GM12878 (cell line): ENCODE measurements at regions not wholly inside any gene's neighbourhood (a gene's known extent, or its start where the extent isn't known, plus 50 kb on each side); places are given as distances from the start of the nearest gene placed in this dataset.

Experiments used
- ATAC-seq: fragments of 200-7000 bp; cut with Tn5 transposase; 3 replicates; pipeline ENCODE4 v1.9.1; 2020; ENCODE audit warnings: mild to moderate bottlenecking, moderate library complexity
- BruUV-seq: library from RNA; stranded (reverse); fragments of 400-500 nt; replicated peaks from 2 replicates; lab custom pipeline; 2021; lab: Mats Ljungman, UMichigan
- CTCF ChIA-PET: fragments of 300-600 bp; sonication (Branson Sonifier 250); formaldehyde crosslinking; extraction: SDS; loops from one replicate; lab custom pipeline; 2021; ENCODE audit warnings: inconsistent platforms; lab: Yijun Ruan, JAX
- POLR2A ChIA-PET: fragments of 350-600 bp; formaldehyde crosslinking; extraction: SDS; loops from one replicate; lab custom pipeline; 2021; ENCODE audit warnings: inconsistent platforms; lab: Charles Lee
- RAD21 ChIA-PET: fragments of 300-600 bp; sonication (Branson Sonifier 250); formaldehyde crosslinking; loops from one replicate; lab custom pipeline; 2023; ENCODE audit warnings: antibody characterized with exemption; ENCODE audit not compliant: unreplicated experiment; lab: Charles Lee
- SMC1A ChIA-PET: fragments of 300-600 bp; sonication (Branson Sonifier 250); formaldehyde crosslinking; loops from one replicate; lab custom pipeline; 2023; ENCODE audit not compliant: unreplicated experiment, uncharacterized antibody; lab: Charles Lee
- DNase-seq: peaks from one replicate; pipeline ENCODE4 v3.0.0-alpha.2; 2011; ENCODE audit warnings: low read depth, low spot score
- FAIRE-seq: peaks from 3 replicates; lab custom pipeline; 2011; peaks lifted over from hg19 to GRCh38; lab: Jason Lieb, UNC
- H2AFZ ChIP-seq: 2 replicates; pipeline ENCODE4 v1.6.0; 2011; ENCODE audit warnings: low read depth, low read length, control low read depth; ENCODE audit not compliant: control insufficient read depth
- H3K27ac ChIP-seq: 2 replicates; pipeline ENCODE4 v1.5.1; 2011; ENCODE audit warnings: control low read depth; ENCODE audit not compliant: control insufficient read depth, insufficient read depth
- H3K27me3 ChIP-seq, 2 experiments: replicated peaks in 1 of 2; 2 replicates each; pipeline versions ENCODE4 v1.6.0 to v1.6.1; 2011; ENCODE audit warnings: low read length in 1 of 2; ENCODE audit not compliant: control insufficient read depth in 2 of 2, insufficient read depth in 2 of 2
- H3K36me3 ChIP-seq, 2 experiments: 2 replicates each; pipeline ENCODE4 v1.5.1; 2011; ENCODE audit warnings: low read length in 1 of 2; ENCODE audit not compliant: control insufficient read depth in 2 of 2, insufficient read depth in 2 of 2
- H3K4me1 ChIP-seq: 2 replicates; pipeline ENCODE4 v1.6.1; 2011; ENCODE audit warnings: mild to moderate bottlenecking, low read length, moderate library complexity, mixed read lengths; ENCODE audit not compliant: control insufficient read depth, insufficient read depth
- H3K4me2 ChIP-seq: 2 replicates; pipeline ENCODE4 v1.6.0; 2011; ENCODE audit warnings: control low read depth; ENCODE audit not compliant: control insufficient read depth, insufficient read depth
- H3K4me3 ChIP-seq: fragments of 200-600 bp; sonication (generic); 2 replicates; pipeline ENCODE4 v1.5.1; 2016
- H3K79me2 ChIP-seq: 2 replicates; pipeline ENCODE4 v1.6.0; 2011; ENCODE audit warnings: low read length; ENCODE audit not compliant: control insufficient read depth, insufficient read depth
- H3K9ac ChIP-seq: 2 replicates; pipeline ENCODE4 v1.8.0; 2011; ENCODE audit warnings: low read length, control low read depth, mixed read lengths; ENCODE audit not compliant: control insufficient read depth, insufficient read depth
- H3K9me3 ChIP-seq: replicated peaks from 3 replicates; pipeline ENCODE4 v1.5.1; 2011; ENCODE audit warnings: mild to moderate bottlenecking, low read length; ENCODE audit not compliant: control insufficient read depth, insufficient read depth
- H4K20me1 ChIP-seq: 2 replicates; pipeline ENCODE4 v1.6.0; 2011; ENCODE audit not compliant: control insufficient read depth, insufficient read depth
- BACH1 ChIP-seq: fragments of 450-650 bp; IDR thresholded peaks from 2 replicates; pipeline ENCODE4 v1.6.1; 2017; ENCODE audit warnings: mild to moderate bottlenecking, borderline replicate concordance
- CBX5 ChIP-seq: sonication (generic); IDR thresholded peaks from 2 replicates; pipeline ENCODE4 v1.6.1; 2016; ENCODE audit warnings: low read depth, moderate library complexity, mild to moderate bottlenecking, inconsistent platforms
- CREM ChIP-seq: IDR thresholded peaks from 2 replicates; pipeline ENCODE4 v1.6.1; 2014; ENCODE audit warnings: antibody characterized with exemption, low read depth
- E2F4 ChIP-seq: IDR thresholded peaks from 2 replicates; pipeline ENCODE4 v1.6.1; 2012; ENCODE audit warnings: low read depth, low read length, improper control_type of control experiment
- E4F1 ChIP-seq: fragments of 450-650 bp; IDR thresholded peaks from 2 replicates; pipeline ENCODE4 v1.6.1; 2018; ENCODE audit warnings: borderline replicate concordance, mild to moderate bottlenecking; ENCODE audit not compliant: partially characterized antibody
- EGR1 ChIP-seq, 2 experiments: IDR thresholded peaks; 1 replicate in 1 of 2; 2 replicates in 1 of 2; pipeline ENCODE4 v1.6.1; 2011 to 2012; ENCODE audit warnings: low read depth in 2 of 2, low read length in 2 of 2, borderline replicate concordance in 1 of 2, mild to moderate bottlenecking in 1 of 2, moderate library complexity in 1 of 2
- EZH2 ChIP-seq: IDR thresholded peaks from 2 replicates; pipeline ENCODE4 v1.6.1; 2012; ENCODE audit warnings: low read depth, mild to moderate bottlenecking, control low read depth, inconsistent platforms, low read length, borderline replicate concordance; ENCODE audit not compliant: control insufficient read depth
- FOXM1 ChIP-seq: IDR thresholded peaks from 2 replicates; pipeline ENCODE4 v1.6.1; 2012; ENCODE audit warnings: low read depth, mild to moderate bottlenecking, inconsistent platforms, low read length, moderate library complexity
- MEF2A ChIP-seq: IDR thresholded peaks from 2 replicates; pipeline ENCODE4 v1.6.1; 2011; ENCODE audit warnings: low read depth, mild to moderate bottlenecking, low read length, moderate library complexity; ENCODE audit not compliant: insufficient read depth
- MTA2 ChIP-seq: fragments of 450-650 bp; IDR thresholded peaks from 2 replicates; pipeline ENCODE4 v1.6.1; 2016; ENCODE audit warnings: low read depth, mild to moderate bottlenecking, moderate library complexity
- NBN ChIP-seq: fragments of 450-650 bp; IDR thresholded peaks from 2 replicates; pipeline ENCODE4 v1.6.1; 2016
- NFYB ChIP-seq: IDR thresholded peaks from 2 replicates; pipeline ENCODE4 v1.6.1; 2011; ENCODE audit warnings: low read depth, mild to moderate bottlenecking, low read length, improper control_type of control experiment, moderate library complexity; ENCODE audit not compliant: insufficient read depth
- PAX5 ChIP-seq: IDR thresholded peaks from 2 replicates; pipeline ENCODE4 v1.6.1; 2011; ENCODE audit warnings: low read depth, low read length, borderline replicate concordance
- POU2F2 ChIP-seq: IDR thresholded peaks from 3 replicates; pipeline ENCODE4 v1.6.1; 2011; ENCODE audit warnings: low read depth, mild to moderate bottlenecking, low read length, borderline replicate concordance
- RELA ChIP-seq: fragments of 450-650 bp; IDR thresholded peaks from 2 replicates; pipeline ENCODE4 v1.8.0; 2014; ENCODE audit warnings: borderline replicate concordance; ENCODE audit not compliant: partially characterized antibody
- RUNX3 ChIP-seq: IDR thresholded peaks from 2 replicates; pipeline ENCODE4 v1.6.1; 2012; ENCODE audit warnings: low read length, inconsistent platforms
- STAT3 ChIP-seq: IDR thresholded peaks from 2 replicates; pipeline ENCODE4 v1.6.1; 2011; ENCODE audit warnings: low read depth, low read length, improper control_type of control experiment
- SUZ12 ChIP-seq: fragments of 200-600 bp; sonication (generic); IDR thresholded peaks from one replicate; pipeline ENCODE4 v1.6.1; 2018; ENCODE audit warnings: antibody characterized with exemption, mild to moderate bottlenecking; ENCODE audit not compliant: unreplicated experiment
- TARDBP ChIP-seq: IDR thresholded peaks from 2 replicates; pipeline ENCODE4 v1.6.1; 2016; ENCODE audit warnings: borderline replicate concordance
- TBL1XR1 ChIP-seq: IDR thresholded peaks from 2 replicates; pipeline ENCODE4 v1.6.1; 2012; ENCODE audit warnings: low read depth, low read length, improper control_type of control experiment
- YY1 ChIP-seq: IDR thresholded peaks from 2 replicates; pipeline ENCODE4 v1.6.1; 2011; ENCODE audit warnings: low read depth, mild to moderate bottlenecking, low read length
- ZBED1 ChIP-seq: IDR thresholded peaks from 2 replicates; pipeline ENCODE4 v1.6.1; 2016; ENCODE audit warnings: borderline replicate concordance
- ZNF24 ChIP-seq: fragments of 450-650 bp; IDR thresholded peaks from 2 replicates; pipeline ENCODE4 v1.6.1; 2017; ENCODE audit warnings: antibody characterized with exemption, mild to moderate bottlenecking
- WGBS: methylation state at CpG from one replicate; pipeline ENCODE4 v1.1.6; 2016; ENCODE audit warnings: low lambda C conversion rate; ENCODE audit not compliant: insufficient replicate concordance, insufficient coverage; ENCODE audit errors: missing lambda C conversion rate; 5-methylcytosine and 5-hydroxymethylcytosine counted together
- in situ Hi-C: fragments of 300-500 bp; cut with MboI; formaldehyde crosslinking; loops from 9 replicates; pipeline ENCODE4 v1.14.3; 2018; ENCODE audit warnings: mixed read lengths
- intact Hi-C: fragments of 100-400 bp; cut with micrococcal nuclease; formaldehyde crosslinking; loops from one replicate; pipeline ENCODE4 v1.14.2; 2022; ENCODE audit not compliant: unreplicated experiment

- in situ Hi-C loops (no loop called here), intact Hi-C loops (loop anchor here (5.0 kb wide), 1 partner anchor 35 kb away; no protein-coding TSS in a partner anchor)
- POLR2A ChIA-PET = interaction anchor here (0.6 to 1.5 kb wide), 3 partner anchors 8 to 151 kb away, joined by 4 to 6 read pairs (median 5); partner anchors contain the start of gene PIAS1
- SMC1A ChIA-PET = interaction anchor here (1.1 to 2.8 kb wide), 8 partner anchors 8 to 131 kb away, joined by 3 to 10 read pairs (median 4); no protein-coding TSS in a partner anchor
- Histone ChIP-seq H3K79me2 (no peaks in the 10 kb centered on the region), H4K20me1 (no peaks in the 10 kb centered on the region), H3K4me1 (peaks cover 21% of the 10 kb centered on the region), H2AFZ (peak overlapping the region; percentile 29), H3K27me3 (no peaks in the 10 kb centered on the region), H3K36me3 (no peaks in the 10 kb centered on the region), H3K9ac (no peak overlapping the region), H3K9me3 (no peaks in the 10 kb centered on the region; the same call in 1 of the 3 replicates), H3K27ac (peak overlapping the region; percentile 13), H3K4me2 (peak overlapping the region; percentile 75), H3K4me3 (peak overlapping the region; percentile 44)
- CTCF ChIA-PET = interaction anchor here (0.9 to 1.7 kb wide), 5 partner anchors 10 to 225 kb away, joined by 3 to 5 read pairs (median 3); no protein-coding TSS in a partner anchor
- no TSS peak for BruUV-seq
- RAD21 ChIA-PET = interaction anchor here (0.8 to 1.7 kb wide), 4 partner anchors 13 to 154 kb away, joined by 3 to 4 read pairs (median 4); no protein-coding TSS in a partner anchor
- ATAC-seq (peak; percentile 94), DNase-seq (peak; percentile 54), FAIRE-seq (peak; percentile 68)
- WGBS = under 1% methylated on average over 9 of the region's 9 CpGs
- TF ChIP-seq CREM = peak; percentile 70
- TF ChIP-seq PAX5 = 0 out of 2 replicates have a peak, but pooled peaks have one; percentile 26
- no peak for TF ChIP-seq STAT3
- peak; percentile 65; the same call in 1 of the 2 replicates for TF ChIP-seq TBL1XR1
- TF ChIP-seq FOXM1 = peak; percentile 78
- TF ChIP-seq ZNF24 = no peak
- TF ChIP-seq NFYB = peak; percentile 34; the same call in 1 of the 2 replicates
- peak; percentile 62; the same call in 1 of the 2 replicates for TF ChIP-seq ZBED1
- peak; percentile 18; the same call in 1 of the 3 replicates for TF ChIP-seq POU2F2
- TF ChIP-seq EGR1 (IDR thresholded peaks at IDR 0.05; ENCODE audit: borderline replicate concordance in 1 of 2, low read depth in 2 of 2, low read length in 2 of 2) = no peak
- TF ChIP-seq MTA2 = peak; percentile 56
- TF ChIP-seq CBX5 = 0 out of 2 replicates have a peak, but pooled peaks have one; percentile 34
- no peak for TF ChIP-seq E4F1
- TF ChIP-seq E2F4 = no peak
- TF ChIP-seq TARDBP = no peak
- no peak for TF ChIP-seq SUZ12
- TF ChIP-seq RUNX3 = peak; percentile 65; the same call in 1 of the 2 replicates
- no peak for TF ChIP-seq RELA
- no peak for TF ChIP-seq NBN
- 0 out of 2 replicates have a peak, but pooled peaks have one; percentile 58 for TF ChIP-seq MEF2A
- TF ChIP-seq EZH2 = no peak
- 0 out of 2 replicates have a peak, but pooled peaks have one; percentile 10 for TF ChIP-seq YY1
- TF ChIP-seq BACH1 = peak; percentile 34; the same call in 1 of the 2 replicates
These were observed 62.7 kb upstream of the RNU6-1 start for GRCh38 chr15:67902579-67903009.
